GM21529 (cell line): ENCODE measurements at regions not wholly inside any gene's neighbourhood (a gene's known extent, or its start where the extent isn't known, plus 50 kb on each side); places are given as distances from the start of the nearest gene placed in this dataset.

ENCODE experiments used
- ATAC-seq: cut with Tn5 transposase; IDR thresholded peaks from one replicate; pipeline ENCODE4 v1.9.1; 2021; ENCODE audit not compliant: unreplicated experiment

- ATAC-seq = no peak
Measured at GRCh38 chr15:62459875-62460274, 294.8 kb upstream of the C2CD4B start.

- no peak for ATAC-seq
Measured at GRCh38 chr15:62462268-62462667, 297.2 kb upstream of the C2CD4B start.

GRCh38 chr15:62462721-62463120 is 297.6 kb upstream of the C2CD4B start:
- no peak for ATAC-seq

- no peak for ATAC-seq
Measured at GRCh38 chr15:62464705-62465104, 299.6 kb upstream of the C2CD4B start.

- ATAC-seq = no peak
Measured at GRCh38 chr15:62465173-62465572, 300.1 kb upstream of the C2CD4B start.

- no peak for ATAC-seq
Measured at GRCh38 chr15:62469478-62469873, 304.4 kb upstream of the C2CD4B start.

- ATAC-seq = no peak
Measured at GRCh38 chr15:62469874-62470688, 305.0 kb upstream of the C2CD4B start.

- ATAC-seq = no peak
Measured at GRCh38 chr15:62472616-62473299, 307.7 kb upstream of the C2CD4B start.

GRCh38 chr15:62474021-62474770 is 309.1 kb upstream of the C2CD4B start:
- no peak for ATAC-seq

- ATAC-seq = no peak
Measured at GRCh38 chr15:62474771-62475124, 309.7 kb upstream of the C2CD4B start.

GRCh38 chr15:62475591-62475990 is 310.5 kb upstream of the C2CD4B start:
- no peak for ATAC-seq

GRCh38 chr15:62476163-62476562 is 311.1 kb upstream of the C2CD4B start:
- no peak for ATAC-seq

- ATAC-seq = no peak
Measured at GRCh38 chr15:62477929-62478328, 312.8 kb upstream of the C2CD4B start.

- peak; percentile 83 for ATAC-seq
Measured at GRCh38 chr15:62482785-62483429, 317.8 kb upstream of the C2CD4B start.

- no peak for ATAC-seq
Measured at GRCh38 chr15:62483814-62484213, 318.7 kb upstream of the C2CD4B start.

- no peak for ATAC-seq
Measured at GRCh38 chr15:62485170-62485720, 320.2 kb upstream of the C2CD4B start.

- ATAC-seq = no peak
Measured at GRCh38 chr15:62486041-62486440, 321.0 kb upstream of the C2CD4B start.

GRCh38 chr15:62488387-62488786 is 323.3 kb upstream of the C2CD4B start:
- no peak for ATAC-seq

GRCh38 chr15:62491642-62492041 is 326.6 kb upstream of the C2CD4B start:
- no peak for ATAC-seq

- ATAC-seq = no peak
Measured at GRCh38 chr15:62492900-62493299, 327.8 kb upstream of the C2CD4B start.

GRCh38 chr15:62494197-62494596 is 329.1 kb upstream of the C2CD4B start:
- ATAC-seq = no peak
